EL (cell line): ENCODE measurements at regions not wholly inside any gene's neighbourhood (a gene's known extent, or its start where the extent isn't known, plus 50 kb on each side); places are given as distances from the start of the nearest gene placed in this dataset.
"Not testable (repeated sequence)": the region's sequence is repeated elsewhere in the genome, so short reads cannot be mapped to it uniquely, and the experiment has no call there.

Experiments used
- DNase-seq: peaks from one replicate; pipeline ENCODE4 v3.0.0-alpha.2; 2016

DNA sequence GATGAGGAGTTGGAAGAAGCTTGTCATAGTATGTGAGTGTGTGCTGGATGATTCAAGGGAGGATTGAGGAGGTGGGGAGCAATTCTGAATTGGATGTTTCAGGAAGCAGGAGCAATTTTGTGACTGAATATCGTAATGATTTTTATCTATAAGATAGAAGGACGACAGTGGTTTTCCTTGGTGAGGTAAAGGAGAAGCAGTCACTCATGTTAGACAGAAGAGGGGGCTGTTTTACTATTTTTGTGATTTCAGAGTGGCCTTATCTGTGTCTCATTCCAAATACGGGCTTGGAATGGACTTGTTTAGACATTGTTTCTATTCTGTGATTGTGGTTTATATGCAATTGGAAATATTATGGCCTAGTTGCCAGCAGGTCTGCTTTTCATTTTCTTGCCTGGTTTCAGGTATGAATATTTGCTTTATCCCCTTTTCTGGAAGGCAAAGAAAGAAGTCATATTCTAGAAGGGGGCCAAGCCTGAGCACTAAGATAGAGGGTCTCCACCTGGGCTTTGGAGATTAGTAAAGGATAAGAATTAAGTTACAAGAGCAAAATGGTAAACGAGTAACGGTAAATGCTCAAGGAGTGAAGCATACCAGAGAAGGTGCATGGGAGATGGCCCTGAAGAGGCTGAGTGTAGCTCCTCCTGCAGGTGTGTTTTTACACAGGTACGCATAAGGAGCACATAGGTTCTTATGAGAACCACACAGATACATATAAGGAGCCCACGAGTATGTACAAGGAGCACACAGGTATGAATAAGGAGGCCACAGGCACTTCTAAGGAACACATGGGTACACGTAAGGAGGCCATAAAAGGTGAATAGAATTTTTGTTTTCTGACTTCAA, 124.6 kb upstream of the KCNAB1 start:
- DNase-seq: peak; percentile 51

DNA sequence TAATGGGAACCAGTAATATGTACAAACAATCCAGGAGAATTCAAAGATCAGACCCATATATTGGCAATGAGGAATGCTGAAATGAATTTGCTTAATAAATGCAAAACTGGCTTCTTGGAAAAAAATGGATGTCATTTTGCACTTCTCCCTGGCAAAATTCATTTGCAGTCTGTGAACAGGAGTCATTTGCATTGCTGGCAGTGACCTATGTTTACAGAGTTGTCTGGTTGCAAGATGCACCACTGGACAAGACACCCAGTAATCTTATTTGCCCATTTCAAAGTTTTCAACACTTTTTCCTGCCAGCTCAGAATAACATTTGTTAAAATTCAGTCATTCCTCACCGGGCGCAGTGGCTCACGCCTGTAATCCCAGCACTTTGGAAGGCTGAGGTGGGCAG, 123.5 kb upstream of the KCNAB1 start:
- no peak for DNase-seq

DNA sequence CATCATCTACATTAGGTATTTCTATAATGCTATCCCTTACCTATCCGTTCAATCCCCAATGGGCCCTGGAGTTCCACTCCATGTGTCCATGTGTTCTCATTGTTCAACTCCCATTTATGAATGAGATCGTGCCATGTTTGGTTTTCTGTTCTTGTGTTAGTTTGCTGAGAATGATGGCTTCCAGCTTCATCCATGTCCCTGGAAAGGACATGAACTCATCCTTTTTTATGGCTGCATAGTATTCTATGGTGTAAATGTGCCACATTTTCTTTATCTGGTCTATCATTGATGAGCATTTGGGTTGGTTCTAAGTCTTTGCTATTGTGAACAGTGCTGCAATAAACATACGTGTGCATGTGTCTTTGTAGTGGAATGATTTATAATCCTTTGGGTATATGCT, 122.2 kb upstream of the KCNAB1 start:
- not testable (repeated sequence) for DNase-seq

DNA sequence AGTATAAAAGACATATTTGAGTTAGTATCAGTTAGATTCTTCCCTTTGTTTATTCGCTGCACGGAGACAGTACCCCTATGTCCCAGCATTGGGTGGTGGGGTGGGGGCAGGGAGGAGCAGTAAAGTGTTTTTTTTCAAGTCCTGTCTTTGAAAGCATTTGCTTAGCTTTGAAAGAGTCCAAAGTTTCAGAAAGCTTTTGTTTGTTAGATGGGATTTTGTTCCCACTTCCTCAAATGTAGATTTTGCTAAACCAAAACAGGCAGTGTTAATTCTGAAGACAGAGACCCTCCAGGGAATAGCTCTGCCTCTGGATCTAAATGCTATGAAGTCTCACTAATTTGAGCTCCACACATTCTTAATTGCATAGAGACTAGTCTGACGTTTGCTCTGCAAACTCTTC, 114.6 kb upstream of the KCNAB1 start:
- no peak for DNase-seq

DNA sequence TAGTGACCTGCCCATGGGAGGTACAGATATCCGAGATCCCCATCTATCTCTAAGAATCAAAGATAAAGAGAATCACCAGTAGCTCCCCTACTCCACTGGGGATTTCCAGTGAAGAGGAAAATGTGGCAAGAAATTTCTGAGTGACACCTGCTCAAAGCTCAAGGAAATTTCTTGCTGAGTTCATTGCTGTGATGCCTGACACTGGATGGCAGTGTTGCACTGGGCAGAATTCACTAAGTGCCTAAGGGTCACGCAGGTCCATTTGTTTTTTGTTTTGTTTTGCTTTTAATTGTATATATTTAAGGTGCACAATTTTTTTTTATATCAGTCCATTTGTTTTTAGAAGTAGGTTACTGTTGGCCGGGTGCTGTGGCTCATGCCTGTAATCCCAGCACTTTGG, 109.5 kb upstream of the KCNAB1 start:
- DNase-seq: no peak

DNA sequence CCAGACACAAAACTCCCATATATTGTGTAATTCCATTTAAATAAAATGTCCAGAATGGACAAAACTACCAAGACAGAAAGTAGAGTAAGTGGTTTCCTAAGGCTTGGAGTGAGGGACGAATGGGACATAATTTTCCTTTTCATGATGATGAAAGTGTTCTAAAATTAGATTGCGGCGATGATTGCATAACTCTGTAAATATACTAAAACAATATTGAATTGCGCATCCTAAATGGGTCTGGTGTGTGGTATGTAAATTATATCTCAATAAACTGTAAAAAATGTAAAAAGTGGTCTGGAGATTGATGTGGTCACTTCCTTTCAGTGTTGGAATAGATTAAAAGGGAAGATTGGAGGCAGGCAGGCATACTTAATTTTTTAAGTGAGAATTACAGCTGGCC, 105.9 kb upstream of the KCNAB1 start:
- no peak for DNase-seq

DNA sequence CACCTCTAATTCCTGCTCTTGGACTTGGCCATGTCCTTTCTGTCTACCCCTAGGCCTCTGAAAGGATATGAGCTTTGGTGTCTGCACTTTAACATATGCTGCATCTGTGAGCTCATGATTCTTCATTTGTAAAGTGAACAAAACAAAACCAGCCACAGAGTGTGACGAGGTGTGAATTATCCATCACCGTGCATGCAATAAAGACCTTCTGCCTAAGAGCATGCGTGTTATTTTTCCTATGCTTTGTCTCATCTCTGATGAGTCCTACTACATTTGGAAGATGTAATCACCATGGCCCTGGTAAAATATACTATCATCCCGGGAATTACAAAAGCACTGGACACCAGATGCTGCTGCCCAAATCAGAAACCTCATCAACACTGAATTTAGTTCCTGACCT, 103.5 kb upstream of the KCNAB1 start:
- DNase-seq: no peak

DNA sequence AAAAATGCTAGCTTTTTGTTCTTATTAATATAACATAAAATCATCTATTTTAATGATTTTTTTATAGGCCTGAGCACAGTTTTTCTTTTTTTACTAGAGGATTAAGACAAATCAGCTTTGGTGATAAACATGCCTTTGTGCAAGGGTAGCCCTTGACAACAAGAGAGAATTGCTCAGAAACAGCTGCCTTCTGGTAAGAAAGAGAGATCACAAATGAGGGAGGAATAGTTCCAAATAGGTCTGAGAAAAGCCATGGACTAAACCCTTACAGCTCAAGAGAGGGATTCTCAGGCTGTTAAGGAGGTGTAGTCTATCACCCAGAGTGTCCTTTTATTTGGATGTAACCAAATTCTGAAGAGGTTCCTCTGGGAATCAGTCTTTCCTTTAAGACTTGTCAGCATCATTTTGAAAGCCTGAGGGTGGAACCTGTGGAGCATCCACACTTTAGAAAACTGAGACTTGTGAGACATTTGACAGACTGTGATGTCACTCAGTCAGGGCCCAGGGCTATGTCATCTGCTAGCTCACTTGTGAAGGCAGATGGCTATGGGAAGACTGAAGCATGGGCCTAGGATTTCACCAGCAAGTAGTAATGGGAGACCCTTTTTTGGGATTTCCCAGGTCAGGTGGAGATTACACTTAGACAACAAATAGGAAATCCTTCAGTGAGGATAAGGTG, 102.9 kb upstream of the KCNAB1 start:
- DNase-seq: no peak

DNA sequence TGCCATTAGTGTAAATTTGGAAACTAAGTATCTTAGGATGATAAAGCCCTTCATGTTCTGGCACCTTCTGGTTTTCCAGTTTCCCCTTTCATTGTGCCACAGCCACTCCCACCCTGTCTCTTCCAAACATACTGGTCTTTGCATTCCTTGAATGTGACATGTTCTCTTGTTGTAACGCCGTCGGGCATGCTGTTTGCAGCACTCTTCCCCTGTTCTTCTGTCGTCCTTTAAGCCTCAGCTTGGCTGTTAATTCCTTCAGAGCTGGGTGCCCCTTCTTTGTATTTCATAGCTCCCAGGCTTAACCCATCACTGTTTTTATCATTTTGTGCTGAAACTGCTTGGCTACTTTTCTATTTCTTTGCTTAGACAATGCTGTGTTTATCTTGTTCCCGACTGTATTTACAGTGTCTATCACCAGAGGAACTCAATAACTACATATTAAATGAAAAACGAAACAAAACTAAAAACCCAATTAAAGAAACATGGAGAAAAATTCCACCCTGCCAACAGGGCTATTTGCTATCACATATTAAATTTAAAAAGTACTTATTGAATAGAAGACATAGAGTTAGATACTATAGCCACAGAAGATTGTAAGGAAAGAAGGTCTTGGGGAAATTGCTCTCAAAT, 95.4 kb upstream of the KCNAB1 start:
- DNase-seq: peak; percentile 51

DNA sequence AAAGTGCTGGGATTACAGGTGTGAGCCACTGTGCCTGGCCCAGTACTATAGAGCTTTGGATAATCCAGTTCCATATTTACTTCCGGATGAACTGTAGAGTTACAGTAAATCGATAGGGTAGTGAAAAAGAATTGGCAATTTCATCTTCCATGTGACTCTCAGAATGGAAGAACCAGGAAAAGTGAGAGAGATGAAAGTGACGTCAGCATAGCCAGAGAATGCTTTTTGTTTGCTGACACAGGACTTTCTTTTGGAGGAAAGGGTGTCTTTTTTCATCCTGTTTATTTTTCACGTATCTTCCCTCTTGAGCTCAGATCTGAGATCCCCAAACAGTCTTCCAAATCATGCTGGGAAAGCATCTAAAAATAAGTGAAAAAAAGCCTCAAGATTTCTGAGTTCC, 91.2 kb upstream of the KCNAB1 start:
- no peak for DNase-seq

DNA sequence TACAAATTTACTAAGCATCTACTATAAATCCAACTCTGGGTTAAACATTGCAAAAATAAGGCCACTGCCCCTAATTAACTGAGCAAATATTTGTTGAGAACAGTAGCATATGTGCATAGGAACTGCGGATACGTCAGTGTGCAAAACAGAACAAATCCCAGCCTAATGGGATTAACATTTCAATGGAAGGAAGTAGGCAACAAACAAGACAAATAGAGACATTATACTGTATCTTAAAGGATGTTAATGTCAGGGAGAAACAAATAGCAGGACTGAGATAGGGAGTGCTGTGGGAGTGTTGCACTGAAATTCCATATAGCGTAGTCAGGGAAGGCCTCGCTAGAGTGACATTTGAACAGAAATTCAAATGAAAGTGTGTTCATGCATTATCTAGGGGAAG, 89.7 kb upstream of the KCNAB1 start:
- no peak for DNase-seq

DNA sequence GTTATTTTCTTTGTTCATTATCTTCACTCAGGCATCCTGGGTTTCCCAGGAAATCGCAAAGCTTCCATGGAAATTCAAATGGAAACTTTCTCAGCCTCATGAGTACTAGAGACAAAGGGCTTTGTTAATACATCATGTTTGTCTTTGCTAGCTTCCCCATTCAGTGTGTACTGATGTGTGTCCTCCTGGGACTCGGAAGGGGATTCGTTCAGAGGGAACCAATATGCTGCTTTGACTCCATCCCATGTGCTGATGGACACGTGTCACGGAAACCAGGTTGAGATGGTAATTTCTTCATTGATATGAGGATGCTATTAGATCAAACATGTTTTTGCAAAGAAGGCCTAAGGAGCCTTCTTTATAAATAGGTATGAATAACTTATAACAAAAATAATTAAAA, 87.0 kb upstream of the KCNAB1 start:
- DNase-seq: no peak

DNA sequence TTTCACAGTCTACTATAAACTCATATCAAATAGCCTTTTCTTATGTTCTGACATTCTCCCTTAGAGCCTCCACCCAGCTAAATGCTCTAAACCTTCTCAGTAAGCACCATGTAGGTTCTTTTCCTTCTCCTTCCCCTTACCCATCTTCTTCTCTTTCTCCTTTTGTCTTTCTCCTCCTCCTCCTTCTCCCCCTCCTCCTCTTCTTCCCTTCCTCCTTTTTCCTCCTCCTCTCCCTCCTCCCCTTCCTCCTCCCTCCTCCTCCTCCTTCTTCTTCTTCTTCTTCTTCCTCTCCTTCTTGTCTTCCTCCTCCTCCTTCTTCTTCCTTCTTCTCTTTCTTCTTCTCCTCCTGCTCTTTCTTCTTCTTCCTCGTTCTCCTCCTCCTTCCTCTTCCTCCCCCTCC, 85.2 kb upstream of the KCNAB1 start:
- no peak for DNase-seq

DNA sequence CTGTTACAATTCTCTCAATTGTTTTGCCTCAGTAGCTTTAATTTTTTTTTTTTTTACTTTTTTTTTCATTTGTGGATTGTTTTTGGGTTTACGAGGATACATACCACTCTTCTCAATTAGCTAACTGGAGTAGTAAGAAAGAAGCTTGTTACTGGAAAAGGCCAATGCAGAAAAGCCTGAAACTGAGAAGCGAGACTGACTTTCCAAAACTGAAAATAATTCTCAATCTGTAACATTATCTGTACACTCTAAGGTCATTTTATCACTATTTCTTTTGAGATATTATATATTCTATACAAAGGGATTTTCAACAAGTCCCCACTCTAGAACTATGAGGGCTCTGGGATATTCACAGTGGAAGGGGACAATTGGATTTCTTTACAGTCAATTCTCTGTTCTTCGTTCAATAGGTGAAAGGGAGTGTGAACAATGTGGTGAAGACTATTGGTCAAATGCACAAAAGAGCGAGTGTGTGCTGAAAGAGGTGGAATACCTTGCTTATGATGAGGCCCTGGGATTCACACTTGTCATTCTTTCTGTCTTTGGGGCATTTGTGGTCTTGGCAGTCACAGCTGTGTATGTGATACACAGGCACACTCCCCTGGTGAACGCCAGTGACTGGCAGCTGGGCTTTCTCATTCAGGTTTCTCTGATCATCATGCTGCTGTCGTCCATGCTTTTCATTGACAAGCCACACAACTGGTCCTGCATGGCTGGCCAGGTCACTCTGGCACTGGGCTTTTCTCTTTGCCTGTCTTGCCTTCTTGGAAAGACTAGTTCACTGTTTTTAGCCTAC, 83.9 kb upstream of the KCNAB1 start:
- DNase-seq: no peak

DNA sequence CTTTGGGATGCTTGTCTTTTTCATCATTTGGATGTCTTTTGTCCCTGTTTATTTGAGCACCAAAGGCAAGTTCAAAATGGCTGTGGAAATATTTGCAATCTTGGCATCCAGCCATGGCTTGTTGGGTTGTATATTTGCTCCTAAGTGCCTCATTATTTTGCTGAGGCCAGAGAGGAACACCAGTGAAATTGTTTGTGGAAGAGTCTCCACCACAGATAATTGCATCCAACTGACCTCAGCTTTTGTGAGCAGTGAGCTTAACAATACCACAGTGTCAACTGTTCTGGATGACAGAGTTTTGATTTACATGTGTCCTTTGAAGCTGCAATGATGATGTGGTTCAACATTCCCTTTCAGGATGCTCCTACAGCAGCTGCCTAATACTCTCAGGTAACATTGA, 83.0 kb upstream of the KCNAB1 start:
- no peak for DNase-seq

DNA sequence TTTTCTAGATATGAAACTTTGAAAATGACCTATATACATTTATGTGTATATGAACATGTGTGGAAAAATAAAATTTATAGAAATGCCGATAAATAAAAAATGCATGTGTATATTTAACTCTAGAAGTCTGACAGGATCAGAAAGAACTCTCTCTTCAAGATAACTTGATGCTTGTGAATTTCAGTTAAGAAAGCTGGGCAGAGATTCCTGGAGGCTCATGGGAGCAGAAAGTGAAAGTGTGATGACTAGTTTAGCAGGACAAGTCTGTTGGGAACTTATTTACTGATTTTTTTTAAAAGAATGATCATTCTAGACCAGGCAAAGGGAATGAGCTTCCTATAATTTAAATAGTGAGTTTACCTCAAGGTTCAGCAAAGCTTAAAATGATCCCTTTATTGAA, 81.5 kb upstream of the KCNAB1 start:
- DNase-seq: no peak

DNA sequence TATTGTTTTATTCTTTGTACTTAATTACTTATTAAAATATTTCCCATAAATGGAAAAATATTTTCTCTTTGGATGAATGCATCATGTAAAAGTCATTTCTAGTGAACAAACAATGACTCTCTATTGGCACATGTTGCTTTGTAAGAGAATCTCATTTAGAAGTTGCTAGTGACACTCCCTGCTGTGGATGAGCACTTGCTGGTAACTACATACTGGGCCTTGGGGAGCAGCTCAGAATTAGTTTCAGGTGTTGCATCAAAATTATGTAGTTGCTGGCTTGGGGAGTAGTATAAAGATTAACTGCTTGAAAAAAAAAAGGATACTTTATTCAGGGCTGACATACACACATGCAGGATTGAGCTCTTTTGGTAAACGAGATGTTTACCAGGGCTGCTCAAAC, 80.3 kb upstream of the KCNAB1 start:
- no peak for DNase-seq

DNA sequence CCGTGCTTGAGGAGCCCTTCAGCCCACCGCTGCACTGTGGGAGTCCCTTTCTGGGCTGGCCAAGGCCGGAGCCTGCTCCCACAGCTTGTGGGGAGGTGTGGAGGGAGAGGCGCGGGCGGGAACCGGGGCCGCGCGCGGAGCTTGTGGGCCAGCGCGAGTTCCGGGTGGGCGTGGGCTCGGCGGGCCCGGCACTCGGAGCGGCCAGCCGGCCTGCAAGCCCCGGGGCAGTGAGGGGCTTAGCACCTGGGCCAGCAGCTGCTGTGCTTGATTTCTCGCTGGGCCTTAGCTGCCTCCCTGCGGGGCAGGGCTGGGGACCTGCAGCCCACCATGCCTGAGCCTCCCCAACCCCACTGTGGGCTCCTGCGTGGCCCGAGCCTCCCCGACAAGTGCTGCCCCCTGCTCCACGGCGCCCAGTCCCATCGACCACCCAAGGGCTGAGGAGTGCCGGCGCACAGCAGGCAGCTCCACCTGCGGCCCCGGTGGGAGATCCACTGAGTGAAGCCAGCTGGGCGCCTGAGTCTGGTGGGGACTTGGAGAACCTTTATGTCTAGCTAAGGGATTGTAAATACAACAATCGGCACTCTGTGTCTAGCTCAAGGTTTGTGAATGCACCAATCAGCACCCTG, 79.0 kb upstream of the KCNAB1 start:
- DNase-seq: not testable (repeated sequence)

DNA sequence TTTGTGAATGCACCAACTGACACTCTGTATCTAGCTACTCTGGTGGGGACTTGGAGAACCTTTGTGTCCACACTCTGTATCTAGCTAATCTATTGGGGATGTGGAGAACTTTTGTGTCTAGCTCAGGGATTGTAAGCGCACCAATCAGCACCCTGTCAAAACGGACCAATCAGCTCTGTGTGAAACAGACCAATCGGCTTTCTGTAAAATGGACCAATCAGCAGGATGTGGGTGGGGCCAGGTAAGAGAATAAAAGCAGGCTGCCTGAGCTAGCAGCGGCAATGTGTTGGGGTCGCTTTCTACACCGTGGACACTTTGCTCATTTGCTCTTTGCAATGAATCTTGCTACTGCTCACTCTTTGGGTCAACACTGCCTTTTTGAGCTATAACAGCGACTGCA, 78.5 kb upstream of the KCNAB1 start:
- not testable (repeated sequence) for DNase-seq

DNA sequence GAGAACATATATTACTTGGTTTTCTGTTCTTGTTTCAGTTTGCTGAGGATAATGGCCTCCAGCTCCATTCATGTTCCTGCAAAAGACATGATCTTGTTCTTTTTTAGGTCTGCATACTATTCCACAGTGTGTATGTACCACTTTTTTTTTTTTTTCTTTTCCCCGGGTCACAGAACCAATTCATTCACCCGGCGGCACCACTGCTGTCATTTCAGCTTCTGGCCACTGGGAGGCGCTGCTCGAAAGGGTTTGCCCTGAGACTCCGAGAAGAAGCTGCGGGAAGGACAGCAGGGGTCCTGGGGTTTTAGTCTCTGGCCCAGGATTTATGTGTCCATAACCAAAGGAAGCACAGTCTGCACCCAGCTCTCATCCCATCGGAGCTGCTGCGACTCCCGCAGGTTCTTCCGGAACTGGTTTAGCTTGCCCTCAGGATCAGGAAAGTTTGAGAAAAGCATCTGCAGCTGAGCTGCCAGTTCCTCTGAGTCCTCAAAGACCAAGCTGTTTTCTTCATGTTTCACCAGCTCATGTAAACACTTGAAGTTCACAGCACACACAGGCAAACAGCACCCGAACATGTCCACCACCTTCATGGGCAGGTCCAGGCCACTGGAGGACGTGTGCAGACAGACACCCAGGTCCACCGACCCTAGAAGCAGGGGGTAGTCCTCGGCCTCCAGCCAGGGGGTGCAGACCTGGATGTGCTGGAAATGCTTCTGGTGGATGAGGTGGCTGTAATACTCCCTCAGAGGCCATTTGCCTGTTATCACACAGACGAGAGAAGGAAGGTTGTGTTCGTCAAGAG, 76.3 kb upstream of the KCNAB1 start:
- peak; percentile 15 for DNase-seq

DNA sequence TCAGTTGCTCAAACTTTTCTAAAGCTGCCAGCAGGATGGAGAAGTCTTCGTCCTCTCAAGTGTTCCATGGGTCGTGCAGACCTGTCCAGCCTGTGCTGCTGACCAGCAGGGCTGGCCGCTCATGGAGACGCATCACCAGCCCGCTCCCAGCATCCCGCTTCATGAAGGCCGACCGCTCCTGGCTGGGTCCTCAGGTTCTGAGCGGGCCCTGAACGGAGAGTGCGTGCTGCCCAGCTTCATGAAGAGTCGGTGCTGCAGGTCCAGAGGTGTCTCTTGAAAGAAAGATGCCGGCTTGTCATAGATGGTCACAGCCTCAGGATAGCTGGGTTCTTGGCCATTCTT, 75.8 kb upstream of the KCNAB1 start:
- no peak for DNase-seq

DNA sequence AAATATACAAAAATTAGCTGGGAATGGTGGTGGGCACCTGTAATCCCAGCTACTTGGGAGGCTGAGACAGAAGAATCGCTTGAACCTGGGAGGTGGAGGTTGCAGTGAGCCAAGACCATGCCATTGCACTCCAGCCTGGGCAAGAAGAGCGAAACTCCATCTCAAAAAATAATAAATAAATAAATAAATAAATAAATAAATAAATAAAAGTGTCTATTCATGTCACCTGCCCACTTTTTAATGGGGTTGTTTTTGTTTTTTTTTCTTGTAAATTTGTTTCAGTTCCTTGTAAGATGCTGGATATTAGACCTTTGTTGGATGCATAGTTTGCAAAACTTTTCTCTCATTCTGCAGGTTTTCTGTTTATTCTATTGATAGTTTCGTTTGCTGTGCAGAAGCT, 71.9 kb upstream of the KCNAB1 start:
- not testable (repeated sequence) for DNase-seq
